Peyer's patch (tissue), 4 donors: ENCODE measurements at regions not wholly inside any gene's neighbourhood (a gene's known extent, or its start where the extent isn't known, plus 50 kb on each side); places are given as distances from the start of the nearest gene placed in this dataset.

ENCODE experiments used
- DNase-seq, 3 donors: peaks; one replicate each; pipeline ENCODE4 v3.0.0-alpha.2; 2017 to 2019
- H3K27ac ChIP-seq, 4 donors: fragments of 200-600 bp; sonication (generic); one replicate each; pipeline ENCODE4 v1.5.1; 2016 to 2019
- H3K27me3 ChIP-seq, 2 donors: fragments of 200-600 bp; sonication (generic); one replicate each; pipeline ENCODE4 v1.5.1; 2019
- H3K36me3 ChIP-seq, 3 donors: fragments of 200-600 bp; sonication (generic); one replicate each; pipeline ENCODE4 v1.5.1; 2016 to 2019
- H3K4me1 ChIP-seq, 4 donors: fragments of 200-600 bp; sonication (generic); one replicate each; pipeline ENCODE4 v1.5.1; 2016 to 2019
- H3K4me3 ChIP-seq, 4 donors: fragments of 200-600 bp; sonication (generic); 1 replicate in 3 of 4; 2 replicates in 1 of 4; pipeline ENCODE4 v1.5.1; 2016 to 2019; ENCODE audit warnings: mild to moderate bottlenecking in 1 of 4
- H3K9me3 ChIP-seq, 4 donors: fragments of 200-600 bp; sonication (generic); one replicate each; pipeline ENCODE4 v1.5.1; 2016 to 2019; ENCODE audit warnings: mild to moderate bottlenecking in 1 of 4
- CTCF ChIP-seq, 6 experiments: fragments of 450-650 bp in 4 of 6; fragments of 200-600 bp in 2 of 6; sonication (generic) in 1 of 6; IDR thresholded peaks; one replicate each; pipeline ENCODE4 v1.5.1; 2017 to 2019; ENCODE audit warnings: antibody characterized with exemption in 6 of 6, mild to moderate bottlenecking in 3 of 6, moderate library complexity in 1 of 6
- POLR2A ChIP-seq, 2 donors: fragments of 450-650 bp; IDR thresholded peaks; one replicate each; pipeline ENCODE4 v1.5.1; 2017; ENCODE audit warnings: antibody characterized with exemption in 2 of 2, mild to moderate bottlenecking in 2 of 2, moderate library complexity in 2 of 2

GRCh38 chr5:107294211-107294550 lies 376.6 kb downstream of the EFNA5 start:
- Histone ChIP-seq H3K4me1 (no peaks in the 10 kb centered on the region), H3K27me3 (no peaks in the 10 kb centered on the region), H3K4me3 (no peak overlapping the region), H3K36me3 (no peaks in the 10 kb centered on the region), H3K27ac (no peak overlapping the region), H3K9me3 (no peaks in the 10 kb centered on the region)
- TF ChIP-seq POLR2A (IDR thresholded peaks at IDR 0.05) (no peak), CTCF (IDR thresholded peaks at IDR 0.05) (no peak)
- DNase-seq = no peak

GRCh38 chr5:107293541-107294210 lies 377.1 kb downstream of the EFNA5 start:
- no peaks in the 10 kb centered on the region for H3K36me3 ChIP-seq
- DNase-seq = no peak

GRCh38 chr5:107291866-107292265 lies 378.9 kb downstream of the EFNA5 start:
- H3K36me3 ChIP-seq = no peaks in the 10 kb centered on the region
- no peak overlapping the region for H3K27ac ChIP-seq
- no peak overlapping the region for H3K4me3 ChIP-seq
- no peak for DNase-seq
- H3K27me3 ChIP-seq = no peaks in the 10 kb centered on the region
- H3K9me3 ChIP-seq = no peaks in the 10 kb centered on the region
- H3K4me1 ChIP-seq = no peaks in the 10 kb centered on the region
- no peak for TF ChIP-seq CTCF (IDR thresholded peaks at IDR 0.05)
- TF ChIP-seq POLR2A (IDR thresholded peaks at IDR 0.05) = no peak

More at GRCh38 chr5:107293541-107294210, 377.1 kb downstream of the EFNA5 start:
- Histone ChIP-seq H3K9me3 (no peaks in the 10 kb centered on the region), H3K4me1 (no peaks in the 10 kb centered on the region), H3K27ac (no peak overlapping the region), H3K27me3 (no peaks in the 10 kb centered on the region), H3K4me3 (no peak overlapping the region)
- TF ChIP-seq POLR2A (IDR thresholded peaks at IDR 0.05) (no peak), CTCF (IDR thresholded peaks at IDR 0.05) (no peak)

GRCh38 chr5:107290780-107291398 lies 379.8 kb downstream of the EFNA5 start:
- H3K27ac ChIP-seq = no peak overlapping the region
- H3K9me3 ChIP-seq = no peaks in the 10 kb centered on the region
- no peak for DNase-seq
- no peaks in the 10 kb centered on the region for H3K27me3 ChIP-seq
- TF ChIP-seq CTCF (IDR thresholded peaks at IDR 0.05) (no peak), POLR2A (IDR thresholded peaks at IDR 0.05) (no peak)
- H3K4me1 ChIP-seq = no peaks in the 10 kb centered on the region
- no peak overlapping the region for H3K4me3 ChIP-seq
- H3K36me3 ChIP-seq = no peaks in the 10 kb centered on the region

GRCh38 chr5:107289030-107289714 lies 381.6 kb downstream of the EFNA5 start:
- H3K27me3 ChIP-seq = no peaks in the 10 kb centered on the region
- H3K27ac ChIP-seq = no peak overlapping the region
- H3K4me1 ChIP-seq = no peaks in the 10 kb centered on the region
- DNase-seq = no peak
- no peak overlapping the region for H3K4me3 ChIP-seq
- H3K9me3 ChIP-seq = no peaks in the 10 kb centered on the region
- no peaks in the 10 kb centered on the region for H3K36me3 ChIP-seq
- TF ChIP-seq POLR2A (IDR thresholded peaks at IDR 0.05) (no peak), CTCF (IDR thresholded peaks at IDR 0.05) (no peak)
